Hepatocyte (in vitro differentiated cells): ENCODE measurements at regions not wholly inside any gene's neighbourhood (a gene's known extent, or its start where the extent isn't known, plus 50 kb on each side); places are given as distances from the start of the nearest gene placed in this dataset.

Experiments used
- DNase-seq: peaks from one replicate; pipeline ENCODE4 v3.0.0-alpha.2; 2016; ENCODE audit warnings: low spot score
- H2AFZ ChIP-seq: fragments of 200-600 bp; sonication (generic); 2 replicates; pipeline ENCODE4 v1.6.0; 2016; ENCODE audit warnings: antibody characterized with exemption, mild to moderate bottlenecking
- H3K27ac ChIP-seq: fragments of 200-600 bp; sonication (generic); 2 replicates; pipeline ENCODE4 v1.5.1; 2016; ENCODE audit warnings: mild to moderate bottlenecking
- H3K27me3 ChIP-seq: fragments of 200-600 bp; sonication (generic); 2 replicates; pipeline ENCODE4 v1.6.1; 2016
- H3K36me3 ChIP-seq: fragments of 200-600 bp; sonication (generic); replicated peaks from 2 replicates; pipeline ENCODE4 v1.5.1; 2016; ENCODE audit warnings: low read depth; ENCODE audit not compliant: insufficient read depth
- H3K4me1 ChIP-seq: fragments of 200-600 bp; sonication (generic); 2 replicates; pipeline ENCODE4 v1.5.1; 2016; ENCODE audit warnings: mild to moderate bottlenecking, moderate library complexity; ENCODE audit not compliant: insufficient read depth
- H3K4me2 ChIP-seq: fragments of 200-600 bp; sonication (generic); 2 replicates; pipeline ENCODE4 v1.6.0; 2016
- H3K4me3 ChIP-seq: fragments of 200-600 bp; sonication (generic); 2 replicates; pipeline ENCODE4 v1.5.1; 2016; ENCODE audit warnings: mild to moderate bottlenecking
- H3K79me2 ChIP-seq: fragments of 200-600 bp; sonication (generic); 2 replicates; pipeline ENCODE4 v1.6.0; 2017; ENCODE audit warnings: mild to moderate bottlenecking
- H3K9me2 ChIP-seq: fragments of 200-600 bp; sonication (generic); replicated peaks from 2 replicates; pipeline ENCODE4 v1.6.0; 2017; ENCODE audit warnings: mild to moderate bottlenecking; ENCODE audit not compliant: insufficient read depth
- H3K9me3 ChIP-seq: fragments of 200-600 bp; sonication (generic); 2 replicates; pipeline ENCODE4 v1.5.1; 2016; ENCODE audit warnings: low read depth, mild to moderate bottlenecking
- H4K20me1 ChIP-seq: fragments of 200-600 bp; sonication (generic); 2 replicates; pipeline ENCODE4 v1.6.0; 2016; ENCODE audit warnings: mild to moderate bottlenecking; ENCODE audit not compliant: insufficient read depth, poor library complexity, severe bottlenecking
- EZH2 ChIP-seq: fragments of 200-600 bp; sonication (generic); IDR thresholded peaks from 2 replicates; pipeline ENCODE4 v1.6.1; 2016; ENCODE audit warnings: antibody characterized with exemption, mild to moderate bottlenecking, borderline replicate concordance
- EZH2phosphoT487 ChIP-seq: fragments of 200-600 bp; sonication (generic); IDR thresholded peaks from one replicate; pipeline ENCODE4 v1.6.1; 2018; ENCODE audit warnings: antibody characterized with exemption, mild to moderate bottlenecking, low read depth, moderate library complexity; ENCODE audit not compliant: unreplicated experiment, severe bottlenecking
- WGBS: methylation state at CpG from one replicate; pipeline ENCODE4 v1.1.6; 2016; ENCODE audit warnings: low lambda C conversion rate; ENCODE audit errors: missing lambda C conversion rate; 5-methylcytosine and 5-hydroxymethylcytosine counted together
- TF ChIP-seq, protein P1 (sequence below): fragments of 200-600 bp; sonication (generic); IDR thresholded peaks from 2 replicates; pipeline ENCODE4 v1.5.1; 2016; ENCODE audit warnings: antibody characterized with exemption, mild to moderate bottlenecking; ENCODE audit not compliant: poor library complexity

DNA sequence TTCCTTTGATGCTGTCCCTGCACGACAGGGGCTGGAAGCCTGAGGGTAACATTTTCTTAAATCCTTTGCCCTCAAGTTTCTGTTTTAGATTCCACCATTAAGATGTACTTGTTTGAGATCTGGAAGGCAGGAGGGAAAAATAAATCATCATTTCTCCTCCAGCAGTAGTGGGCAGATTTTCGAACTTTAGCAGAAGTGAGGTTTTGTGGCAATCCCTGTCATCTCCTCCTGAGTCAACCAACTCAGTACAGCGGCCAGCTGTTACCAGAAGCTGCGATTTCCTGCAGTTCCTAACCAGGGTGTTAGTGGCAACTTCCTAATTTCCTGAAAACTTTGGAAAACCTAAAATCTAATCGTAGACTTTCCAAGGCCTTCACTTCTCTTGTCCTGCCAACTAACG is 517.2 kb upstream of the ACVR2A start:
- Histone ChIP-seq H3K9me3 (no peaks in the 10 kb centered on the region), H3K27ac (no peak overlapping the region), H3K27me3 (no peaks in the 10 kb centered on the region), H3K36me3 (no peaks in the 10 kb centered on the region), H3K4me1 (no peaks in the 10 kb centered on the region), H3K4me2 (no peak overlapping the region), H2AFZ (no peak overlapping the region), H3K4me3 (no peak overlapping the region), H3K79me2 (no peaks in the 10 kb centered on the region), H3K9me2 (no peaks in the 10 kb centered on the region), H4K20me1 (no peaks in the 10 kb centered on the region)
- 79% methylated on average over 6 of the region's 6 CpGs for WGBS
- no peak for TF ChIP-seq EZH2phosphoT487
- TF ChIP-seq, protein P1, sequence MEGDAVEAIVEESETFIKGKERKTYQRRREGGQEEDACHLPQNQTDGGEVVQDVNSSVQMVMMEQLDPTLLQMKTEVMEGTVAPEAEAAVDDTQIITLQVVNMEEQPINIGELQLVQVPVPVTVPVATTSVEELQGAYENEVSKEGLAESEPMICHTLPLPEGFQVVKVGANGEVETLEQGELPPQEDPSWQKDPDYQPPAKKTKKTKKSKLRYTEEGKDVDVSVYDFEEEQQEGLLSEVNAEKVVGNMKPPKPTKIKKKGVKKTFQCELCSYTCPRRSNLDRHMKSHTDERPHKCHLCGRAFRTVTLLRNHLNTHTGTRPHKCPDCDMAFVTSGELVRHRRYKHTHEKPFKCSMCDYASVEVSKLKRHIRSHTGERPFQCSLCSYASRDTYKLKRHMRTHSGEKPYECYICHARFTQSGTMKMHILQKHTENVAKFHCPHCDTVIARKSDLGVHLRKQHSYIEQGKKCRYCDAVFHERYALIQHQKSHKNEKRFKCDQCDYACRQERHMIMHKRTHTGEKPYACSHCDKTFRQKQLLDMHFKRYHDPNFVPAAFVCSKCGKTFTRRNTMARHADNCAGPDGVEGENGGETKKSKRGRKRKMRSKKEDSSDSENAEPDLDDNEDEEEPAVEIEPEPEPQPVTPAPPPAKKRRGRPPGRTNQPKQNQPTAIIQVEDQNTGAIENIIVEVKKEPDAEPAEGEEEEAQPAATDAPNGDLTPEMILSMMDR = no peak
- no peak for TF ChIP-seq EZH2
- no peak for DNase-seq

DNA sequence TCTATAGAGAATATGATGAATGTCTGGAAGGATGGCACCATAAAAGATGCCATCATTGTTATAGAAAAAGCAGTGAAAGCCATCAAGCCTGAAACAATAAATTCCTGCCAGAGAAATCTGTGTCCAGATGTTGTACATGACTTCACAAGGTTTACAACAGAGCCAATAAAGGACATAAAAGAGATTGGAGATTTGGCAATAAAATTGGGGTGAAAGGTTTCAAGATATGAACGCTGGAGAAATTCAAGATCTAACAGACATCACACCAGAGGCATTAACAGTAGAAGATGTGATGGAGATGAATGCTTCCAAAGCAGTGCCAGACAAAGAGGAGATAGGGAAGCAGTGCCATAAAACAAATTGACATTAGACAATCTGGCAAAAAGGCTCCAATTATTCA is 518.8 kb upstream of the ACVR2A start:
- Histone ChIP-seq H3K27ac (no peak overlapping the region), H3K4me2 (no peak overlapping the region), H2AFZ (no peak overlapping the region), H3K4me1 (no peaks in the 10 kb centered on the region), H3K36me3 (no peaks in the 10 kb centered on the region), H4K20me1 (no peaks in the 10 kb centered on the region), H3K9me3 (no peaks in the 10 kb centered on the region), H3K9me2 (no peaks in the 10 kb centered on the region), H3K79me2 (no peaks in the 10 kb centered on the region), H3K27me3 (no peaks in the 10 kb centered on the region), H3K4me3 (no peak overlapping the region)
- TF ChIP-seq, protein P1 = no peak
- TF ChIP-seq EZH2phosphoT487 (no peak), EZH2 (no peak)
- WGBS = 47% methylated on average over 1 of the region's 1 CpG
- no peak for DNase-seq

DNA sequence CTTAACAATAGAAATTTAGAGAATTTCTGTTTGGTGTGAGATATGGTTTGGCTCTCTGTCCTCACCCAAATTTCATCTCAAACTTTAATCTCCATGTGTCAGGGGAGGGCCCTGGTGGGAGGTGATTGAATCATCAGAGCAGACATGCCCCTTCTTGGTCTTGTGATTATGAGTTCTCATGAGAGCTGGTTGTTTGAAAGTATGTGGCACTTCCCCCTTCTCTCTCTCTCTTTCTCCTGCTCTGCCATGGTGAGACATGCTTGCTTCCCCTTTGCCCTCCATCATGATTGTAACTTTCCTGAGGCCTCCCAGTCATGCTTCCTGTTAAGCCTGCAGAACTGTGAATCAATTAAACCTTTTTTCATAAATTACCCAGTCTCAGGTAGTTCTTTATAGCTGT is 524.7 kb upstream of the ACVR2A start:
- Histone ChIP-seq H3K9me3 (no peaks in the 10 kb centered on the region), H2AFZ (no peak overlapping the region), H3K9me2 (no peaks in the 10 kb centered on the region), H3K4me3 (no peak overlapping the region), H3K36me3 (no peaks in the 10 kb centered on the region), H3K79me2 (no peaks in the 10 kb centered on the region), H3K4me2 (no peak overlapping the region), H3K27ac (no peak overlapping the region), H4K20me1 (no peaks in the 10 kb centered on the region), H3K27me3 (no peaks in the 10 kb centered on the region), H3K4me1 (no peaks in the 10 kb centered on the region)
- no peak for DNase-seq
- TF ChIP-seq EZH2phosphoT487 (no peak), EZH2 (no peak)
- TF ChIP-seq, protein P1 = no peak

DNA sequence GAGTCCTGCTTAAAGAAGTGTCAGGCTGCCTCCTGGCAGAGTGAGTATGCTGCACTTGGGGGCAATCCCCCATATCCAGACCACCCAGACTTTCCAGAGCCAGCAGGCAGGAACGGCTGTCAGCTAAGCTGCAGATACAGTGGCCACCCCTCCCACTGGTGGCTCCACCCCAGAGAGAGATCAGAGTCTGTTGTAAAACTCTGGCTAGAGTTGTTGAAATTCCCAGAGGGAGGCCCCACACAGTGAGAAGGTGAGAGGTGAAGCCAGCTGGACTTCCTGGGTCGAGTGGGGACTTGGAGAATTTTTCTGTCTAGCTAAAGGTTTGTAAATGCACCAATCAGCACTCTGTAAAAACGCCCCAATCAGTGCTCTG is 533.8 kb upstream of the ACVR2A start:
- Histone ChIP-seq H3K36me3 (no peaks in the 10 kb centered on the region), H3K4me2 (no peak overlapping the region), H3K27me3 (no peaks in the 10 kb centered on the region), H4K20me1 (no peaks in the 10 kb centered on the region), H3K79me2 (no peaks in the 10 kb centered on the region), H3K4me1 (no peaks in the 10 kb centered on the region), H3K9me2 (no peaks in the 10 kb centered on the region), H3K4me3 (no peak overlapping the region), H3K9me3 (no peaks in the 10 kb centered on the region), H2AFZ (no peak overlapping the region), H3K27ac (no peak overlapping the region)
- WGBS = 42% methylated on average over 3 of the region's 3 CpGs
- TF ChIP-seq EZH2phosphoT487 (no peak), EZH2 (no peak)
- TF ChIP-seq, protein P1 = no peak
- DNase-seq = peak; percentile 63
